ENCODE measurements at regions not wholly inside any gene's neighbourhood (a gene's known extent, or its start where the extent isn't known, plus 50 kb on each side); places are given as distances from the start of the nearest gene placed in this dataset.
A peak's percentile ranks its signal among the peaks of the same experiment; 100 is the strongest.

DNA sequence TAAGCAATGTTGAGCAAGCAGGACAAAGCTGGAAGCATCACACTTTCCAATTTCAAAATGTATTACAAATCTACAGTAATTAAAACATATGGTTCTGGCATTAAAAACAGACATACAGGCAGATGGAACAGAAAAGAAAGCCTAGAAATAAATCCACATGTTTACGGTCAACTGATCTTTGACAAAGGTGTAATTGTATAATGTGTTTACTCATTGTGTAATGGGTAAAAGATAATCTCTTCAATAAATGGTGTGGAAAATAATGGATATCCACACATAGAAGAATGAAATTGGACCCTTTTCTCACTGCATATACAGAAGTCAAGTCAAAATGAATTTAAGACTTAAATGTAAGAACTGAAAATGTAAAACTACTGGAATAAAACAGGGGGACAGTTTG is 394.2 kb downstream of the ANKRD50 start:
- H3K27me3 ChIP-seq (ENCODE audit: control insufficient read depth in 3 of 3, insufficient read depth in 3 of 3, low read length in 3 of 3) = no peaks in the 10 kb centered on the region
- no peaks in the 10 kb centered on the region for H3K4me1 ChIP-seq (ENCODE audit: control insufficient read depth in 3 of 3, insufficient read depth in 2 of 3, low read depth in 1 of 3, low read length in 2 of 3)
- FAIRE-seq (no peak), DNase-seq (no peak)
- H3K36me3 ChIP-seq (ENCODE audit: control insufficient read depth in 3 of 3, insufficient read depth in 2 of 3, low read depth in 1 of 3, low read length in 3 of 3) = no peaks in the 10 kb centered on the region
- H3K9me3 ChIP-seq (ENCODE audit: control insufficient read depth in 2 of 2, insufficient read depth in 1 of 2, low read depth in 1 of 2, low read length in 1 of 2) = no peaks in the 10 kb centered on the region
- no peak overlapping the region for H3K27ac ChIP-seq (ENCODE audit: low read depth in 1 of 3, low read length in 2 of 3)
- 31 to 79% (median 32%) methylated on average over 1 of the region's 1 CpG for WGBS, 3 donors
- H3K4me3 ChIP-seq (ENCODE audit: low read depth in 1 of 3, low read length in 3 of 3) = no peak overlapping the region

DNA sequence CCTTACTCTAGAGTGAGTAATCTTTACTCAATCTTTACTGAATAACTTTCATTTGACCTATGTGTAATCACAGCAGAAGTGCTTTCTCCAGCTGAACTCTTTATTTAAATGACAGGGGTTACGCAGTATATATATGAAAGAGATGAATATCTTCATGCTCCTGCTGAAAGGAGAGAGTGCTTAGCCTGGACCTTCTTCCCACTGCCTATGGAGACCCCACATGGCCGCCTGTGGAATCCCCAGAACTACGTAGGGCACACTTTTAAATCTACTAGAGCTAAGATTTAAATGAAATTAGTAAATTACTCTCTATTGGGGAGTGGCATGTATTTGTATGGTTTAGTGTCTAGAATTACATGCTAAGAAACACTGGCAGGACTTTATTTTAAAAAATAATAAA is 391.2 kb downstream of the ANKRD50 start:
- Histone ChIP-seq H3K27me3 (ENCODE audit: control insufficient read depth in 3 of 3, insufficient read depth in 3 of 3, low read length in 3 of 3) (no peaks in the 10 kb centered on the region), H3K36me3 (ENCODE audit: control insufficient read depth in 3 of 3, insufficient read depth in 2 of 3, low read depth in 1 of 3, low read length in 3 of 3) (no peaks in the 10 kb centered on the region), H3K4me1 (ENCODE audit: control insufficient read depth in 3 of 3, insufficient read depth in 2 of 3, low read depth in 1 of 3, low read length in 2 of 3) (no peaks in the 10 kb centered on the region), H3K4me3 (ENCODE audit: low read depth in 1 of 3, low read length in 3 of 3) (no peak overlapping the region), H3K9me3 (ENCODE audit: control insufficient read depth in 2 of 2, insufficient read depth in 1 of 2, low read depth in 1 of 2, low read length in 1 of 2) (no peaks in the 10 kb centered on the region), H3K27ac (ENCODE audit: low read depth in 1 of 3, low read length in 2 of 3) (no peak overlapping the region)
- no peak for DNase-seq
- 55 to 71% (median 65%) methylated on average over 3 of the region's 3 CpGs for WGBS, 3 donors
- no peak for FAIRE-seq

DNA sequence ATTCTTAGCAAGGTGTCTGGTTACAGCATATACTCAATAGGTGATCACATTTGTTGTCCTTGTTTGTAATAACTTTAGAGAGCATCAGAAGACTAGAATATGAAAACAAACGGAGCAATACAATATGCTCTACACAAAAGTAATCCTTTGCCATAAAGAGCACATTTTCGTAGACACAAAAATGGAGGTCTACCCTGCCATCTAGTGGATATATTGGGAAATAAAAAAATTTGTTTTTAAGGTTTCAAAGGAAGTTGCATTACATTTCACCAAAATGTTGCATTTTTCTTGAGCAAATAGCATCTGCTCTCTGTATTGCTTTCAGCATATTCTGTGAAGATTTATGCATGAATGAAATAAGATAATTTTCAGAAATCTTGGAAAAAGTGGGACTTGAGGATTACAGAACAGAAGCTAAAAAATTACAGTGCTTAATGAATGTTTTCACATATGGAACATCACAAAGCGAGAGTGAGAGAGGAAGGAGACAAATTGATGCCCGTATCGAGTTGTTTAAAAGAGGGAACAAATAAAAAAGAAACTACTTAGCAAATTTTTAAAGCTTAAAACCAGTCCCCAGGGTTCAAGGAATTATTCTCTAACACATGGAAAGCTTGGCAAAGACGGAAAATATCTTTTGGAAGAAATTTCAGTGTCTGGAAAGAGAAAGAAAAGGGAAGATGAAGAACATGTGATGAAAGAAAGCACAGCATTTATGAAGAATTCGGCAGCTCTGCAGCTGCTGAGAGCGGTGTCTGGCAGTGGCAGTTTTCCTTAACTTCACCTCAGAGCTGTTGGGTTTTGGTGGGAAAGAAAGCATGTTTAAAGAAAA is 390.1 kb downstream of the ANKRD50 start:
- FAIRE-seq (peak; percentile 71), DNase-seq (peak in 1 of 2 donors; percentile 35)
- Histone ChIP-seq H3K36me3 (ENCODE audit: control insufficient read depth in 3 of 3, insufficient read depth in 2 of 3, low read depth in 1 of 3, low read length in 3 of 3) (no peaks in the 10 kb centered on the region), H3K27ac (ENCODE audit: low read depth in 1 of 3, low read length in 2 of 3) (no peak overlapping the region), H3K9me3 (ENCODE audit: control insufficient read depth in 2 of 2, insufficient read depth in 1 of 2, low read depth in 1 of 2, low read length in 1 of 2) (no peaks in the 10 kb centered on the region), H3K4me1 (ENCODE audit: control insufficient read depth in 3 of 3, insufficient read depth in 2 of 3, low read depth in 1 of 3, low read length in 2 of 3) (no peaks in the 10 kb centered on the region), H3K4me3 (ENCODE audit: low read depth in 1 of 3, low read length in 3 of 3) (no peak overlapping the region), H3K27me3 (ENCODE audit: control insufficient read depth in 3 of 3, insufficient read depth in 3 of 3, low read length in 3 of 3) (no peaks in the 10 kb centered on the region)
- WGBS, 3 donors = 42 to 52% (median 49%) methylated on average over 8 of the region's 8 CpGs

DNA sequence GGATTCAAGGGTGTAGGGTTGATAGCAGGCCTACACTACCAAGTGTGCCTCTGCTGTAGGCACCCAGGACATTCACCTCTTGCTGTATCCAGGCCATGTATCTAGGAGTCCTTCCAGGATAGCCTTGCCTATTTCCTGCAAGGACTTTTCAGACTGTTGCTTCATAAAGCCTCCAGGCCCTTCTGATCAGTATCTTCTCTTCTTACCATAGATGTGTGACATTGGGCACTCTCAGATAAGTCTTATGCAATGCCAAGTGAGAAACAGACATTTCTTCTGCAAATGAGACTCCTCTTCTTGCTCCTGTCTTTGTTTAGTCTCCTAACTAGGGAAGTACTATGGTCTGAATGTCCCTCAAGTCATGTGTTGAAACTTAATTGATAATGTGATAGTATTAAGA is 386.8 kb downstream of the ANKRD50 start:
- FAIRE-seq (no peak), DNase-seq (no peak)
- Histone ChIP-seq H3K4me3 (ENCODE audit: low read depth in 1 of 3, low read length in 3 of 3) (no peak overlapping the region), H3K36me3 (ENCODE audit: control insufficient read depth in 3 of 3, insufficient read depth in 2 of 3, low read depth in 1 of 3, low read length in 3 of 3) (no peaks in the 10 kb centered on the region), H3K27ac (ENCODE audit: low read depth in 1 of 3, low read length in 2 of 3) (no peak overlapping the region), H3K4me1 (ENCODE audit: control insufficient read depth in 3 of 3, insufficient read depth in 2 of 3, low read depth in 1 of 3, low read length in 2 of 3) (no peaks in the 10 kb centered on the region), H3K27me3 (ENCODE audit: control insufficient read depth in 3 of 3, insufficient read depth in 3 of 3, low read length in 3 of 3) (no peaks in the 10 kb centered on the region), H3K9me3 (ENCODE audit: control insufficient read depth in 2 of 2, insufficient read depth in 1 of 2, low read depth in 1 of 2, low read length in 1 of 2) (no peaks in the 10 kb centered on the region)

DNA sequence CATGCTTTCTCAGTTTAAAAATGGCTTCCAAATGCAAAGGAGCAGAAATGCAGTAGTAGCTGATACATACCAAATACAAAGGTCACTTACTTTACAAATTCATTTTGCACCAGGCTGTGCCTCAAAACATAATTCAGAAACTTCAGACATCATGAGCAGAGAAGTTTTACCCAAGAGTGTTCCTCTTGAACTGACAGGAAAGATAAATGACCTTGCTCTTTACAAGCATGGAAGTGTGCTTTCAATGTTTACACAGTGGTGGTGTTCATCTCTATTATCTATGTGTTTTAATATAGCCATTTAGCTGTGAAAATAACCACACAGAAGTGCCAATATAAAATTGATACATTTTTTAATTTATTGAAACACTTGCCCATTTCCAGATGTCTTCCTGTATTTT is 383.4 kb downstream of the ANKRD50 start:
- FAIRE-seq = no peak
- Histone ChIP-seq H3K27me3 (ENCODE audit: control insufficient read depth in 3 of 3, insufficient read depth in 3 of 3, low read length in 3 of 3) (no peaks in the 10 kb centered on the region), H3K4me3 (ENCODE audit: low read depth in 1 of 3, low read length in 3 of 3) (no peak overlapping the region), H3K9me3 (ENCODE audit: control insufficient read depth in 2 of 2, insufficient read depth in 1 of 2, low read depth in 1 of 2, low read length in 1 of 2) (no peaks in the 10 kb centered on the region), H3K36me3 (ENCODE audit: control insufficient read depth in 3 of 3, insufficient read depth in 2 of 3, low read depth in 1 of 3, low read length in 3 of 3) (no peaks in the 10 kb centered on the region), H3K4me1 (ENCODE audit: control insufficient read depth in 3 of 3, insufficient read depth in 2 of 3, low read depth in 1 of 3, low read length in 2 of 3) (no peaks in the 10 kb centered on the region), H3K27ac (ENCODE audit: low read depth in 1 of 3, low read length in 2 of 3) (no peak overlapping the region)
- no peak for DNase-seq

DNA sequence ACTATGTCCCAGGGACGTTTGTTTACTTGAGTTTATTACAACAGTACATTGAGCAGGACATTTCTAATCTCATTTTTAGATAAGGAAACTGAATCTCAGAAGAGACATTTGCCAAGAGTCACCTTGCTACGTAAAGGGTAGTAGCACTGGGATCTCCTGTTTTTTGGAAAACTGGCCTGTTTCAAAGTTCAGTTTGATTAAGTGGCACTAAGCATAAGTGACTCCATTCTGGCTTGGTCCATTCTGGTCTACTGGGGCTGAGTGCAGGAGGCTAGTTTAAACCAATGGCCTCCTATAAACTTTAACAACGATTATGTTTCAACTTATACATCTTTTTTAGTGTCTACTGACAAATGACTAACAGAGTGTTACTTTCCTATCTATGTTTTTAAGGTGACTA is 382.5 kb downstream of the ANKRD50 start:
- no peak overlapping the region for H3K4me3 ChIP-seq (ENCODE audit: low read depth in 1 of 3, low read length in 3 of 3)
- H3K4me1 ChIP-seq (ENCODE audit: control insufficient read depth in 3 of 3, insufficient read depth in 2 of 3, low read depth in 1 of 3, low read length in 2 of 3) = no peaks in the 10 kb centered on the region
- FAIRE-seq (no peak), DNase-seq (no peak)
- no peaks in the 10 kb centered on the region for H3K9me3 ChIP-seq (ENCODE audit: control insufficient read depth in 2 of 2, insufficient read depth in 1 of 2, low read depth in 1 of 2, low read length in 1 of 2)
- no peak overlapping the region for H3K27ac ChIP-seq (ENCODE audit: low read depth in 1 of 3, low read length in 2 of 3)
- WGBS, 3 donors = 33 to 54% (median 39%) methylated on average over 3 of the region's 3 CpGs
- no peaks in the 10 kb centered on the region for H3K36me3 ChIP-seq (ENCODE audit: control insufficient read depth in 3 of 3, insufficient read depth in 2 of 3, low read depth in 1 of 3, low read length in 3 of 3)
- H3K27me3 ChIP-seq (ENCODE audit: control insufficient read depth in 3 of 3, insufficient read depth in 3 of 3, low read length in 3 of 3) = no peaks in the 10 kb centered on the region

DNA sequence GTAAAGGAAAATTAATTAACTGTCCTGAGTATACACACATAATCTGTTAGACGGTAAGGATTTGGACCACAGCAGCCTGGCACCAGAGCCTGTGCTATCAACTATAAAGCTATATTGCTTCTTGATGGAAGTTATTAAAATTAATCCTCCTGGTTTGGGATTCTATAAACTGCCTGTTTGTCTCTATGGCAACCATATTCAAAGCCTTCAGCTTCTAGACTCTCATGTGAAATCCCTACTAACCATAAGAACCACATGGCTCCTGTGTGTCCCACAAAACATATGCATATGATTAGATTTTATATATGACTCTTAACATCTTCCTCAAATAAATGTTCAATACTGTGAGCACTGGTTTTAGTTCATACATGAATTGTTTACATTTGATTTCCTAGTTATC is 380.8 kb downstream of the ANKRD50 start:
- Histone ChIP-seq H3K4me1 (ENCODE audit: control insufficient read depth in 3 of 3, insufficient read depth in 2 of 3, low read depth in 1 of 3, low read length in 2 of 3) (no peaks in the 10 kb centered on the region), H3K27ac (ENCODE audit: low read depth in 1 of 3, low read length in 2 of 3) (no peak overlapping the region), H3K36me3 (ENCODE audit: control insufficient read depth in 3 of 3, insufficient read depth in 2 of 3, low read depth in 1 of 3, low read length in 3 of 3) (no peaks in the 10 kb centered on the region), H3K27me3 (ENCODE audit: control insufficient read depth in 3 of 3, insufficient read depth in 3 of 3, low read length in 3 of 3) (no peaks in the 10 kb centered on the region), H3K4me3 (ENCODE audit: low read depth in 1 of 3, low read length in 3 of 3) (no peak overlapping the region), H3K9me3 (ENCODE audit: control insufficient read depth in 2 of 2, insufficient read depth in 1 of 2, low read depth in 1 of 2, low read length in 1 of 2) (no peaks in the 10 kb centered on the region)
- FAIRE-seq (no peak), DNase-seq (no peak)
- WGBS, 3 donors = 83 to 89% (median 85%) methylated on average over 1 of the region's 1 CpG

DNA sequence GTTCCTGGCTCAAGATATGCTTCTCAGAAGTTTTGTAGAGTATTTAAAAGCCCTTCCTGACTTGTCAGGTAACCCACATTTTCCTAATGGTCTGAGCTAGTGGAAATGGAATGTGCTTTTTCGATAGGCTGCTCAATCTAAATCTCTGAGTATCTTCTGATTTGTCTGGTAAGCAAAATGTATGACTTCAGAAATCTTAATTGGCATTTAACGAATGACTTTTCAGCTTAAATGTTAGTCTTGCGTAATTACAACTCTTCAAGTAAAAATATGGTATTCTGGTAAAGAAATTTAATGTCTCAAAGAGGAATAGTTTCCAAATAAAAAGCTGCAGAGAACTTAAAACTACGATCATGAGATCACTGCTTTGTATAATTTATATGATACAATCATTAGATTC is 379.1 kb downstream of the ANKRD50 start:
- no peaks in the 10 kb centered on the region for H3K36me3 ChIP-seq (ENCODE audit: control insufficient read depth in 3 of 3, insufficient read depth in 2 of 3, low read depth in 1 of 3, low read length in 3 of 3)
- no peak overlapping the region for H3K27ac ChIP-seq (ENCODE audit: low read depth in 1 of 3, low read length in 2 of 3)
- H3K4me3 ChIP-seq (ENCODE audit: low read depth in 1 of 3, low read length in 3 of 3) = no peak overlapping the region
- no peaks in the 10 kb centered on the region for H3K27me3 ChIP-seq (ENCODE audit: control insufficient read depth in 3 of 3, insufficient read depth in 3 of 3, low read length in 3 of 3)
- FAIRE-seq (no peak), DNase-seq (no peak)
- 51 to 56% (median 52%) methylated on average over 4 of the region's 4 CpGs for WGBS, 3 donors
- no peaks in the 10 kb centered on the region for H3K9me3 ChIP-seq (ENCODE audit: control insufficient read depth in 2 of 2, insufficient read depth in 1 of 2, low read depth in 1 of 2, low read length in 1 of 2)
- no peaks in the 10 kb centered on the region for H3K4me1 ChIP-seq (ENCODE audit: control insufficient read depth in 3 of 3, insufficient read depth in 2 of 3, low read depth in 1 of 3, low read length in 2 of 3)

DNA sequence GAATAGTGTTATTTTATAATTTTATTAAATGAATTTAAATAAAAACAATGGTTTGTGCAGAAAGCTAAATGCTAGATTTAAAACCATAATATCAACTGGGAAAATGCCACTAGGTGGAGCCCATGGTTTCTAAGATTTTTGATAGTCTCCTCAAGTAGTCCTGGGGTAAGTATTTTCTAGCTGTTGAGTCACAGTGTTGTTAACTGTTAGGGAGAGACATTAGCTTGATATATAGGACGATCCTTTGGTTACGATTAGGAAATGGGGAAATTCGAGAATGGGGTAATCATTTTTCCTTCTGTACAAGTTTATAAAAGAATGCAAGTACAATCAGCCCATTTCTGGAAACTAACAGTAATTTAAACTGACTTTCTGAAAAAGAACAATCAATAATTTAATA is 378.4 kb downstream of the ANKRD50 start:
- H3K36me3 ChIP-seq (ENCODE audit: control insufficient read depth in 3 of 3, insufficient read depth in 2 of 3, low read depth in 1 of 3, low read length in 3 of 3) = no peaks in the 10 kb centered on the region
- H3K4me3 ChIP-seq (ENCODE audit: low read depth in 1 of 3, low read length in 3 of 3) = no peak overlapping the region
- WGBS, 3 donors = 2 to 5% (median 2%) methylated on average over 3 of the region's 3 CpGs
- H3K9me3 ChIP-seq (ENCODE audit: control insufficient read depth in 2 of 2, insufficient read depth in 1 of 2, low read depth in 1 of 2, low read length in 1 of 2) = no peaks in the 10 kb centered on the region
- FAIRE-seq (peak; percentile 95), DNase-seq (peak; percentile 52 to 56)
- no peaks in the 10 kb centered on the region for H3K4me1 ChIP-seq (ENCODE audit: control insufficient read depth in 3 of 3, insufficient read depth in 2 of 3, low read depth in 1 of 3, low read length in 2 of 3)
- no peak overlapping the region for H3K27ac ChIP-seq (ENCODE audit: low read depth in 1 of 3, low read length in 2 of 3)
- no peaks in the 10 kb centered on the region for H3K27me3 ChIP-seq (ENCODE audit: control insufficient read depth in 3 of 3, insufficient read depth in 3 of 3, low read length in 3 of 3)

Data from small intestine (tissue), 7 donors.